Upper lobe of left lung (tissue), 6 donors: ENCODE measurements at regions not wholly inside any gene's neighbourhood (a gene's known extent, or its start where the extent isn't known, plus 50 kb on each side); places are given as distances from the start of the nearest gene placed in this dataset.

Source experiments
- ATAC-seq, 2 donors: fragments of 200-7000 bp; cut with Tn5 transposase; one replicate each; pipeline ENCODE4 v1.9.1; 2022; ENCODE audit warnings: mild to moderate bottlenecking in 2 of 2, moderate library complexity in 2 of 2; ENCODE audit not compliant: low FRiP score in 2 of 2
- DNase-seq, 2 donors: peaks; one replicate each; pipeline ENCODE4 v3.0.0-alpha.2; 2019 to 2020
- H3K27ac ChIP-seq, 4 donors: fragments of 200-600 bp; sonication (generic); one replicate each; pipeline ENCODE4 v1.5.1; 2016 to 2019
- H3K27me3 ChIP-seq, 4 donors: fragments of 200-600 bp; sonication (generic); one replicate each; pipeline ENCODE4 v1.5.1; 2017 to 2019
- H3K36me3 ChIP-seq, 4 donors: fragments of 200-600 bp; sonication (generic); one replicate each; pipeline ENCODE4 v1.5.1; 2016 to 2019
- H3K4me1 ChIP-seq, 4 donors: fragments of 200-600 bp; sonication (generic); one replicate each; pipeline ENCODE4 v1.5.1; 2018 to 2019
- H3K4me3 ChIP-seq, 4 donors: fragments of 200-600 bp; sonication (generic); one replicate each; pipeline ENCODE4 v1.5.1; 2017 to 2019; ENCODE audit warnings: mild to moderate bottlenecking in 2 of 4, moderate library complexity in 1 of 4
- H3K9me3 ChIP-seq, 4 donors: fragments of 200-600 bp; sonication (generic); one replicate each; pipeline ENCODE4 v1.5.1; 2018 to 2019
- CTCF ChIP-seq, 6 experiments: fragments of 450-650 bp in 4 of 6; fragments of 200-600 bp in 2 of 6; sonication (generic) in 2 of 6; IDR thresholded peaks; one replicate each; pipeline ENCODE4 v1.5.1; 2016 to 2019; ENCODE audit warnings: antibody characterized with exemption in 6 of 6
- EP300 ChIP-seq, 4 donors: sonication (generic); formaldehyde crosslinking; IDR thresholded peaks; one replicate each; pipeline ENCODE4 v1.5.1; 2017; ENCODE audit warnings: antibody characterized with exemption in 4 of 4, control low read depth in 2 of 4
- POLR2A ChIP-seq, 4 donors: fragments of 450-650 bp; IDR thresholded peaks; one replicate each; pipeline ENCODE4 v1.5.1; 2016 to 2017; ENCODE audit warnings: antibody characterized with exemption in 4 of 4, mild to moderate bottlenecking in 2 of 4
- POLR2AphosphoS5 ChIP-seq, 2 donors: sonication (generic); formaldehyde crosslinking; IDR thresholded peaks; one replicate each; pipeline ENCODE4 v1.5.1; 2017; ENCODE audit warnings: antibody characterized with exemption in 2 of 2
- WGBS, 2 donors: methylation state at CpG; one replicate each; pipeline ENCODE4 v1.1.5; 2017 to 2018; 5-methylcytosine and 5-hydroxymethylcytosine counted together
- donor health status: DM: no; HTN: no; CAD: no; lungs with moderate emphysema.
- donor health status: DM: no; HTN: yes; CAD: no; lungs with severe emphysema.

GRCh38 chr5:14060218-14060617 is 82.9 kb upstream of the TRIO start:
- Histone ChIP-seq H3K27ac (no peak overlapping the region), H3K4me1 (no peaks in the 10 kb centered on the region), H3K36me3 (no peaks in the 10 kb centered on the region), H3K4me3 (no peak overlapping the region), H3K9me3 (no peaks in the 10 kb centered on the region), H3K27me3 (no peaks in the 10 kb centered on the region)
- WGBS, 2 donors: 76 to 77% methylated on average over 3 of the region's 3 CpGs
- no peak for TF ChIP-seq CTCF (IDR thresholded peaks at IDR 0.05)
- TF ChIP-seq POLR2A (IDR thresholded peaks at IDR 0.05): no peak
- TF ChIP-seq POLR2AphosphoS5 (IDR thresholded peaks at IDR 0.05): no peak
- no peak for TF ChIP-seq EP300 (IDR thresholded peaks at IDR 0.05)
- DNase-seq: no peak
- ATAC-seq: no peak

- Histone ChIP-seq H3K27me3 (no peaks in the 10 kb centered on the region), H3K36me3 (no peaks in the 10 kb centered on the region), H3K9me3 (no peaks in the 10 kb centered on the region), H3K4me1 (no peaks in the 10 kb centered on the region), H3K27ac (no peak overlapping the region), H3K4me3 (no peak overlapping the region)
- ATAC-seq (no peak), DNase-seq (no peak)
- 86 to 93% methylated on average over 2 of the region's 2 CpGs for WGBS, 2 donors
- TF ChIP-seq POLR2AphosphoS5 (IDR thresholded peaks at IDR 0.05) (no peak), POLR2A (IDR thresholded peaks at IDR 0.05) (no peak), CTCF (IDR thresholded peaks at IDR 0.05) (no peak), EP300 (IDR thresholded peaks at IDR 0.05) (no peak)
Measured at GRCh38 chr5:14059810-14060209, 83.3 kb upstream of the TRIO start.

- DNase-seq (no peak), ATAC-seq (no peak)
- no peaks in the 10 kb centered on the region for H3K4me1 ChIP-seq
- TF ChIP-seq POLR2A (IDR thresholded peaks at IDR 0.05) (no peak), POLR2AphosphoS5 (IDR thresholded peaks at IDR 0.05) (no peak), EP300 (IDR thresholded peaks at IDR 0.05) (no peak), CTCF (IDR thresholded peaks at IDR 0.05) (no peak)
- 60 to 61% methylated on average over 7 of the region's 7 CpGs for WGBS, 2 donors
- H3K36me3 ChIP-seq: no peaks in the 10 kb centered on the region
- no peaks in the 10 kb centered on the region for H3K9me3 ChIP-seq
- H3K27me3 ChIP-seq: no peaks in the 10 kb centered on the region
- H3K27ac ChIP-seq: no peak overlapping the region
- H3K4me3 ChIP-seq: no peak overlapping the region
Measured at GRCh38 chr5:14057289-14057688, 85.9 kb upstream of the TRIO start.

GRCh38 chr5:14056039-14056438 is 87.1 kb upstream of the TRIO start:
- ATAC-seq: no peak
- no peaks in the 10 kb centered on the region for H3K36me3 ChIP-seq
- no peak for DNase-seq
- WGBS, 2 donors: 94 to 96% methylated on average over 4 of the region's 4 CpGs
- H3K27ac ChIP-seq: no peak overlapping the region
- no peak overlapping the region for H3K4me3 ChIP-seq
- TF ChIP-seq POLR2A (IDR thresholded peaks at IDR 0.05): no peak
- TF ChIP-seq EP300 (IDR thresholded peaks at IDR 0.05): no peak
- TF ChIP-seq POLR2AphosphoS5 (IDR thresholded peaks at IDR 0.05): no peak
- no peak for TF ChIP-seq CTCF (IDR thresholded peaks at IDR 0.05)
- H3K4me1 ChIP-seq: no peaks in the 10 kb centered on the region
- H3K27me3 ChIP-seq: no peaks in the 10 kb centered on the region
- H3K9me3 ChIP-seq: no peaks in the 10 kb centered on the region
